Fibroblast of villous mesenchyme (primary cell): ENCODE measurements at regions not wholly inside any gene's neighbourhood (a gene's known extent, or its start where the extent isn't known, plus 50 kb on each side); places are given as distances from the start of the nearest gene placed in this dataset.
"Not testable (repeated sequence)": the region's sequence is repeated elsewhere in the genome, so short reads cannot be mapped to it uniquely, and the experiment has no call there.

ENCODE experiments used
- DNase-seq: peaks from one replicate; pipeline ENCODE4 v3.0.0-alpha.2; 2010; ENCODE audit warnings: low read depth
- H3K4me3 ChIP-seq: 2 replicates; pipeline ENCODE4 v1.5.1; 2011; ENCODE audit warnings: low read depth, mild to moderate bottlenecking, low read length
- CTCF ChIP-seq: IDR thresholded peaks from 2 replicates; pipeline ENCODE4 v1.5.1; 2012; ENCODE audit warnings: low read depth, mild to moderate bottlenecking, low read length; ENCODE audit not compliant: insufficient read depth

- DNase-seq: no peak
- no peak for TF ChIP-seq CTCF
- no peak overlapping the region for H3K4me3 ChIP-seq
These were observed 146.4 kb upstream of the MAP2 start for GRCh38 chr2:209277444-209277843.

- H3K4me3 ChIP-seq: no peak overlapping the region
- no peak for TF ChIP-seq CTCF
- no peak for DNase-seq
These were observed 125.2 kb upstream of the MAP2 start for GRCh38 chr2:209298601-209299000.

DNA sequence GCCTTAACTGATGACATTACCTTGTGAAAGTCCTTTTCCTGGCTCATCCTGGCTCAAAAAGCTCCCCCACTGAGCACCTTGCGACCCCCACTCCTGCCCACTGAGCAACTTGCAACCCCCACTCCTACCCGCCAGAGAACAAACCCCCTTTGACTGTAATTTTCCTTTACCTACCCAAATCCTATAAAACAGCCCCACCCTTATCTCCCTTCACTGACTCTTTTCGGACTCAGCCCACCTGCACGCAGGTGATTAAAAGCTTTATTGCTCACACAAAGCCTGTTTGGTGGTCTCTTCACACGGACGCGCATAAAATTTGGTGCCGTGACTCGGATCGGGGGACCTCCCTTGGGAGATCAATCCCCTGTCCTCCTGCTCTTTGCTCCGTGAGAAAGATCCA is 124.4 kb upstream of the MAP2 start:
- not testable (repeated sequence) for DNase-seq, H3K4me3 ChIP-seq

GRCh38 chr2:209300766-209301165 is 123.1 kb upstream of the MAP2 start:
- not testable (repeated sequence) for H3K4me3 ChIP-seq, DNase-seq

GRCh38 chr2:209305026-209305425 is 118.8 kb upstream of the MAP2 start:
- DNase-seq: no peak
- no peak for TF ChIP-seq CTCF
- H3K4me3 ChIP-seq: no peak overlapping the region

DNA sequence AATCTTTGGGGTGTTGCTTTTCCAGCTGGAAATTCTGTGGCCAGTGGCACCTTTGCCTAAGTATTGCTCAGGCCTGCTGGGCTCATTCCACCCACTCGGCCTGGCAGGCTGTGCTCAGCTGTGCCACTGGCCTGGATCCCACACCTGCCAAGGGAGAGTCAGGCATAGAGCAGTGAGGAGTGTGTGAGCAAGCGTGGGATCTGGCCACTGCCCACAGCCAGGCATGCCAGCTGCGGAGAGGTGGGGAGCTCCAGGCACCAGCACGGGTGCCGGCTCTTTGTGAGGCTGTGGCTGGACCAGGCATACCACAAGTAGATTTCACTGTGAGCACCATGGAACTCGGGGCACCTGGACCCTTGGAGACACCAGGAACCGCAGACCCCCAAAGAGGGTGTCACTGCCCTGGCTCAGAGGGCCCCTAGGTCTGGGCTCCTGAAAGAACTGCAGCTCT is 118.1 kb upstream of the MAP2 start:
- H3K4me3 ChIP-seq: no peak overlapping the region
- DNase-seq: no peak
- no peak for TF ChIP-seq CTCF

- no peak for DNase-seq
- no peak overlapping the region for H3K4me3 ChIP-seq
- TF ChIP-seq CTCF: no peak
These were observed 116.5 kb upstream of the MAP2 start for GRCh38 chr2:209307161-209308001.

DNA sequence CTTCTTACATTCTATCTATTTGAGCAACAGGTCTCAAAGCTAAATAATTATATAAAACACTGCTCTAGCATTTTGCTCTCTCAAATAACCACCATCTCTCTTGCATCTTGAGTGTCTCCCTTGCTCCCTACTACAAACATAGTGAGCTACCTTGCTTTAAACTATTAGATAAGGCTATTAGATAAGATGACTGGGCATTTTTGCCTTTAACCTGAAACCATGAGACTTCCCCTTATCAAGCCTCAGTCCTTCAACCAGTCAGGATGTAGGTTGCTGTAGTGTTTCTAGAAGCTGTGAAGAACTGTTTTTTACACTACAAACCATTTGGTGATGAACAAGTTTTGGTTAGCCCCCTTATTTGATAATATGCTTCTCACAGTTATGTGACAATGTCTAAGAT is 115.4 kb upstream of the MAP2 start:
- TF ChIP-seq CTCF: no peak
- no peak overlapping the region for H3K4me3 ChIP-seq
- DNase-seq: no peak
